DND-41 (cell line): ENCODE measurements at regions not wholly inside any gene's neighbourhood (a gene's known extent, or its start where the extent isn't known, plus 50 kb on each side); places are given as distances from the start of the nearest gene placed in this dataset.

Experiments
- ATAC-seq: fragments of 200-7000 bp; cut with Tn5 transposase; 3 replicates; pipeline ENCODE4 v1.9.1; 2021; ENCODE audit warnings: low read depth; ENCODE audit not compliant: insufficient read depth
- DNase-seq: peaks from one replicate; pipeline ENCODE4 v3.0.0-alpha.2; 2020
- H2AFZ ChIP-seq: 2 replicates; pipeline ENCODE4 v1.6.0; 2012; ENCODE audit warnings: low read depth, low read length
- H3K27ac ChIP-seq: 2 replicates; pipeline ENCODE4 v1.5.1; 2012; ENCODE audit warnings: low read length, inconsistent platforms
- H3K27me3 ChIP-seq: fragments of 200-600 bp; sonication (generic); 2 replicates; pipeline ENCODE4 v1.6.0; 2012; ENCODE audit warnings: low read length, mild to moderate bottlenecking, inconsistent platforms; ENCODE audit not compliant: insufficient read depth, poor library complexity
- H3K36me3 ChIP-seq: 2 replicates; pipeline ENCODE4 v1.5.1; 2012; ENCODE audit warnings: low read length, inconsistent platforms; ENCODE audit not compliant: insufficient read depth
- H3K4me1 ChIP-seq: 2 replicates; pipeline ENCODE4 v1.5.1; 2012; ENCODE audit warnings: mild to moderate bottlenecking, low read length; ENCODE audit not compliant: insufficient read depth
- H3K4me2 ChIP-seq: 2 replicates; pipeline ENCODE4 v1.6.0; 2012; ENCODE audit warnings: mild to moderate bottlenecking, moderate library complexity, low read length, inconsistent platforms; ENCODE audit not compliant: insufficient read depth
- H3K4me3 ChIP-seq, 2 experiments: fragments of 200-600 bp in 1 of 2; shearing (Covaris generic) in 1 of 2; 2 replicates each; pipeline ENCODE4 v1.5.1; 2012 to 2016; ENCODE audit warnings: inconsistent platforms in 2 of 2, low read length in 2 of 2, mild to moderate bottlenecking in 2 of 2, low read depth in 1 of 2, moderate library complexity in 1 of 2
- H3K79me2 ChIP-seq: 2 replicates; pipeline ENCODE4 v1.6.0; 2012; ENCODE audit warnings: low read length, inconsistent platforms; ENCODE audit not compliant: insufficient read depth
- H3K9ac ChIP-seq: 2 replicates; pipeline ENCODE4 v1.6.0; 2012; ENCODE audit warnings: low read depth, mild to moderate bottlenecking, inconsistent platforms, low read length, moderate library complexity
- H3K9me3 ChIP-seq: 2 replicates; pipeline ENCODE4 v1.5.1; 2012; ENCODE audit warnings: low read length, moderate library complexity, mild to moderate bottlenecking, inconsistent platforms; ENCODE audit not compliant: insufficient read depth, severe bottlenecking
- H4K20me1 ChIP-seq: 2 replicates; pipeline ENCODE4 v1.6.0; 2012; ENCODE audit warnings: low read length; ENCODE audit not compliant: insufficient read depth
- CTCF ChIP-seq: IDR thresholded peaks from 2 replicates; pipeline ENCODE4 v1.5.1; 2012; ENCODE audit warnings: borderline replicate concordance, low read length, moderate library complexity, mild to moderate bottlenecking; ENCODE audit not compliant: poor library complexity, severe bottlenecking; ENCODE audit errors: extremely low read depth
- EZH2 ChIP-seq: IDR thresholded peaks from 3 replicates; pipeline ENCODE4 v1.6.1; 2012; ENCODE audit warnings: borderline replicate concordance, low read depth, mild to moderate bottlenecking, moderate library complexity, low read length, inconsistent platforms; ENCODE audit not compliant: severe bottlenecking

GRCh38 chr6:166745801-166746668, 119.0 kb upstream of the RPS6KA2 start:
- Histone ChIP-seq H2AFZ (no peak overlapping the region), H3K79me2 (no peaks in the 10 kb centered on the region), H3K27ac (no peak overlapping the region), H3K9me3 (no peaks in the 10 kb centered on the region), H3K9ac (no peak overlapping the region), H3K4me1 (0 out of 2 replicates have a peak, but pooled peaks cover 2% of the 10 kb centered on the region), H3K36me3 (no peaks in the 10 kb centered on the region), H3K4me3 (no peak overlapping the region), H3K27me3 (peaks cover 6% of the 10 kb centered on the region), H4K20me1 (no peaks in the 10 kb centered on the region), H3K4me2 (no peak overlapping the region)
- no peak for ATAC-seq
- no peak for DNase-seq
- TF ChIP-seq EZH2, result no peak
- no peak for TF ChIP-seq CTCF

GRCh38 chr6:166744223-166745134, 117.4 kb upstream of the RPS6KA2 start:
- H3K4me1 ChIP-seq, result no peaks in the 10 kb centered on the region
- no peaks in the 10 kb centered on the region for H3K36me3 ChIP-seq
- no peaks in the 10 kb centered on the region for H3K9me3 ChIP-seq
- no peak overlapping the region for H3K4me2 ChIP-seq
- no peak for TF ChIP-seq EZH2
- TF ChIP-seq CTCF, result peak; percentile 12
- no peaks in the 10 kb centered on the region for H4K20me1 ChIP-seq
- H3K4me3 ChIP-seq, result no peak overlapping the region
- peaks cover 2% of the 10 kb centered on the region for H3K27me3 ChIP-seq
- ATAC-seq (no peak), DNase-seq (no peak)
- H3K79me2 ChIP-seq, result no peaks in the 10 kb centered on the region
- H2AFZ ChIP-seq, result no peak overlapping the region
- H3K27ac ChIP-seq, result no peak overlapping the region
- no peak overlapping the region for H3K9ac ChIP-seq

- Histone ChIP-seq H3K36me3 (no peaks in the 10 kb centered on the region), H3K27me3 (peaks cover 5% of the 10 kb centered on the region), H3K27ac (no peak overlapping the region), H4K20me1 (no peaks in the 10 kb centered on the region), H3K9me3 (no peaks in the 10 kb centered on the region), H2AFZ (no peak overlapping the region), H3K9ac (no peak overlapping the region), H3K79me2 (no peaks in the 10 kb centered on the region), H3K4me2 (no peak overlapping the region), H3K4me3 (no peak overlapping the region), H3K4me1 (no peaks in the 10 kb centered on the region)
- ATAC-seq, result no peak
- no peak for DNase-seq
- TF ChIP-seq CTCF (no peak), EZH2 (no peak)
These were observed 116.6 kb upstream of the RPS6KA2 start for GRCh38 chr6:166743406-166744222.
